ENCODE measurements at regions not wholly inside any gene's neighbourhood (a gene's known extent, or its start where the extent isn't known, plus 50 kb on each side); places are given as distances from the start of the nearest gene placed in this dataset.
A peak's percentile ranks its signal among the peaks of the same experiment; 100 is the strongest.

DNA sequence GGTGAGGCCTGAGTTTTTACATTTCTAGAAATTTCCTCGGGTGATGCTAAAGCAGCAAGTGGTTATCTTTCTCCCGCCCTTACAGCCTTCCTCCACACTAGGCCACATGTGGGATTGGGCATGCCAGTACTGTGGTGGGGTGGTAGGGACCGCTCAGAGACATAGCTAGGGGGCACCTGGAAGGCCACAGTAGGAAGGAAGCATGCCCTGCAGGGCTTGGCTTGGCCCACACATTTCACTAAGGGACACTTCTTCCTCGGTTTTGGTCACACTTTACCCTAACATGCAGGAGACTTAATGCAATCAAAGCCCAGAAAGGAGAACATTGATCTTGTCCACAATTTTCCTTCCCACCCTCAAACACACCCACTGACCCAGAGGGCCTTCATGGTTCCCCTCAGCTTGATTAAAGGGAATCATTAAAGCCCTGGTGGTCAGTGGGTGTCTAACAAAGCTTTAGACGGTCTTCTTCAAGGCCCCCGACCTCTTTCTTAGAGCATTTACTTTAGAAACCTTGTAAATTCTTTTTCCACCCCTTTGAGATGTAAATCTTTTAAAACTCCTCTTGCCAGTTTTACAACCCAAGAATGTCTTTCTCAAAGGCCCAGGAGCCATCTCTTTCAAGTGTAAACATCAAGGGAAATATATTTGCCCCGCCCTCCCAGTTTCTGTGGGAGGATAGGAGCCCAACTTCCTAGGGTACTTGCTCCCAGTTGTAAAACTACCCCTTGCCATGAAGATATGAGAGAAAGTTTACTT lies 246.4 kb upstream of the PTBP2 start:
- no peak for DNase-seq

DNA sequence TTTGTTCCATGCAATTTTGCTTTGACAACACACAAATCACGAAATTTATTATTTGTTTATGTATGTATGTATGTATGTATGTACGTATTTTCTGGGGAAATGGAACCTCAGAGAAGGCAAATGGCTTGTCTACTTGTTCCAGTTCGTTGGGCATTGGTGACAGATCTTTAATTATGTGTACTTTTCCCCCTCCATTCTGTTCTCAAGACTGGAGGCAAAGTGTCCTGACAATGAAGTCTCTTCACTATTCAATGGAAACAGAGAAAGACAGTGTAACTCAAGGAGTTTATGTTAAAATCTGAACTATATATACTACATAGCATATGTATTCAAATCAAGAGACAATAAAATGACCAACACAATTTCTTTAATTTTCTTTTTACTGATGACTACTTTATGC lies 245.7 kb upstream of the PTBP2 start:
- no peak for DNase-seq

DNA sequence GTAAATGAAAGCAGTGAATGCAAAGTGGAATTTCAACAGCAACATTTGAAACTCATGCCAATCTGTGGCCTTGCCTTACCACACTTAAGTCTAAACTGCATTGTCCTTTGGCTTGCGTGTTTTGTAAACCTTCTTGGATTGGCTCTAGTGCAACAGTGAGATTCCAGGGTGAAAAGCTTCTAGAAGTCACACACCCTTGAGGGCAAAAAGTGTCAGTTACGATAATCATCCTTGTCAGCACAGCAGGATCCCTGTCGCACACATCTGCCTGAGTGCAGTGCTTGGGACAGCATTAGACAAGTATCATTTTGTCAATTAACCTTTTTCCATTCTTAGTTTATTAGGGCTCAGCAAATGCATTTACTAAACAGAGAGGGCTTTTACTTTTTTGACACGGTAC lies 243.4 kb upstream of the PTBP2 start:
- DNase-seq = no peak

DNA sequence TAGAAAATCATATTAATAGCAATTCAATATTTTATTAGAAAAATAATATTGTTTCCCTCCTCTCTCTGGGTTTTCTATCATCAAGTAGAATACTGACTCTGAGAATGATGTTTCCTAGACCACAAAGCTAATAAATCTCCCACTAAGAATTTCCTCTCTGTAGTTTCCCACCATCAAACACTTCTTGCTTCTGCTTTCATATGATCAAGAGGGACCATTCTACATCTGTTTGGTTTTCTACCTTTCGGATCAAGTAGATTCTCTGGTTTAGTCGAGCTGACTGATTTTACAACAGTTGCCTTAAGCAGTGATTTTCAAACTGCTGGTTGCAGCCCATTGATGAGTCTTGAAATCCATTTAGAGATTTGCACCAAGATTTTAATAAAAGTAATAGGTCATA lies 240.2 kb upstream of the PTBP2 start:
- DNase-seq = no peak

DNA sequence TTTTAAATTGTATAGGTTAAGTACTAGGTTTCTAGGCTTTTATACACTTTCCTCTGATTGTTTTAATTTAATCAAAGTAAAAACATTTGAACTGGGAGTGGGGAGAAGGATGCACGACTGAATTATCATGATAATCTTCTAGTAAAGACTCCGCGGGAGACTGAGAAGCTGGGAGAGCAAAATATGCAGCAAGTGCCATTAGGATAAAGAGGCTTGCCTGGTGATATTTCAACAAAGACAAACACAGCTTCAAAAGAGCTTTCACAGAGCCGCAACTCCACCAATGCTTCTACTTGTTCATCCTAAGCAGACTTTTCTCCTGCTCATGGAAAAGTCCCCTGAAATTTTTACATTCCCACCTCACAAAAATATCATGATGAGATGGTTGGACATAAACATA lies 239.0 kb upstream of the PTBP2 start:
- no peak for DNase-seq

DNA sequence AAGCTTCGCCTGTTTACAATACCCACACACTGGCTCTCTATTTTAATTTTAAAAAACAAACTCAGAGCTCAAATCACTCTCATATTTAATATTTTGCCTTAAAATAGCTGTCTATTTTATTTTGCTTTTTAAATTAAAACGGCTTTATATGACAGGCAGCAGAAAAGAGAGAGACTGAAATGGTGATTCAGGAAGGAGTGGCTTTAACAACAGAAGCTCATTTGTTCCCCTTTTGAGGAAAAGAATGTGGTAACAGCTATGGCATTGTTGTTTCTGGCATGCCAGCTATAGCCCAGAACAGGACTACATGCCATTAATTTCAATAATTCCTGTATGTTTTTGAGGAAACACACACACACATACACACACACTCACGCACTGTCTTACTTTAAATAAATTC lies 234.2 kb upstream of the PTBP2 start:
- no peak for DNase-seq

DNA sequence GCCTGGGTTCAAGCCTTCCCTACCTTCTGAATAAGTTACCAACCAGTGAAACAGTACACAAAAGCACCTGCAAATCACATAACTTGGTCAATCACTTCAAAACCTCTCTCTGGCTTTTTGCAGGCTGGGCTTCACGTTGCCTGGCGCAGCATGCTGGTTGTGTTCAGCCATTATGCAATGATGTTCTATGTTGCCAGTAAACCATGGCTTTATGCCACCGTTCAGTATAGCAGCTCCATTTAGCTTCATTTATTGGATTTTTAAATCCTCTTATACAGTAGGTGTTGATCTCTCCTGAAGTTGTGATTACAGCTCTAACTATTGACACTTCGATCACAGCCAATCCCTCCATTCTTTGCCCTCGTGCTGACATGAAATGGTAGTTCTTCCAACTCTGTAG lies 233.6 kb upstream of the PTBP2 start:
- no peak for DNase-seq

DNA sequence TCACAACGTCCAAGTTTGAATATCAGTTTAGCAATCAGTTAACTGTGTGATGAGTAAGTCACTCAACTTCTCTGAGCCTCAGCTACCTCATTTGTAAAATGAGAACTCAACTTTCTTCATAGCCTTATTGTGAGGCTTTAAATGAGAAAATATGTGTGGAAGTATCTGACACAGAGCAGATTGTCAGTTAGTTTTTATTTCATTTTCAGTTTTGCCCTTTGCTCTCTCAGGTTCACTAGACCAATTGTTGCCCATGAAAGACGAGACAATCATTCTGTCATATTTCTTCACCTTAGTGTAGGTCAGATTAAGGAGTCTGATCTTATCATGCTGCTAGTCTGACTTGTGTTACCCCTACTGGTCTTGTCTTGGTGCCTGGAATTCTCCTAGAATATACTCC lies 232.8 kb upstream of the PTBP2 start:
- DNase-seq = no peak

DNA sequence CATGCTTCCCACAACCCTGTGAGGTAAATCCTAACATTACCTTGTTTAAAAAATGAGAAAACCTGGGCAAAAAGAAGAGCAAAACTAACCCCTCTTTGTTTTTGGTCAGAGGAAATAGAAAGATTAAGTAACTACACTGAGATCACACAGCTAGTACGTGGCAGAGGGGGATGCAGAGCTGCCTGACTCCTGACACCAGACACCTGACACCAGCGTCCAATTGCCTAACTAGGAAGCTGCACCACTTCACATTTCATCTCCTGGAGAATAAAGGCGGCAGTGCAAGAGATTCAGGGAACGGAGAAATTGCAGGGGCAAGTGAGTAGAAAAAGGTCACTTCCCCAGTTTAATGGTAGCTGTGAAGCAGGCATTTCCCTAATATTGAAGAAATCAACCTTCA lies 229.3 kb upstream of the PTBP2 start:
- no peak for DNase-seq

DNA sequence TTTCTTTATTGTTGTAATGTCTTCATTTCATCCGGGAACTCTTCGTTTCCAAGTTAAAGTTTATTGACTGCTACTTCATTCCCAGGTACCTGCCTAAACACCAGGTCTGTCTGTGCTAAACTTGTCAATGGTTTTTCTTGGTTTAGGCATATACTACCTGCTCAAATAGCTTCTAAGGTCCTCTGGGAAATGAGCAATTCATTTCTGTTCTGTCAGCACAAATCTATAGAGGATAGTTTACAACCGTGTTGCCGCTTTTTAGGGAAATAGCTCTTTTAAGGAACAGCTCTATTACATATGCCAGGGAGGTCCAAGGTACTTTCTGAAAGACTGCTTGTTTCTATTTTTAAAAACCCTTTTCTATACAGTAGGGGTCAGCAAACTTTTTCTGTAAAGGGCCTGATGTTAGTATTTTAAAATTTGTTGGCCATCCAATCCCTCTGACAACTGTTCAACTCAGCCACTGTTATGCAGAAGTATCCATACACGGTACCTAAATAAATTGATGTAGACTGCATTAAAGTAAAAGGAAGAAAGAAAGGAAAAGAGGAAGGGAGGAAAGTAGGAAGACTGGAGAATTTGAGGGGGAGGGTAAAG lies 222.7 kb upstream of the PTBP2 start:
- DNase-seq = no peak

DNA sequence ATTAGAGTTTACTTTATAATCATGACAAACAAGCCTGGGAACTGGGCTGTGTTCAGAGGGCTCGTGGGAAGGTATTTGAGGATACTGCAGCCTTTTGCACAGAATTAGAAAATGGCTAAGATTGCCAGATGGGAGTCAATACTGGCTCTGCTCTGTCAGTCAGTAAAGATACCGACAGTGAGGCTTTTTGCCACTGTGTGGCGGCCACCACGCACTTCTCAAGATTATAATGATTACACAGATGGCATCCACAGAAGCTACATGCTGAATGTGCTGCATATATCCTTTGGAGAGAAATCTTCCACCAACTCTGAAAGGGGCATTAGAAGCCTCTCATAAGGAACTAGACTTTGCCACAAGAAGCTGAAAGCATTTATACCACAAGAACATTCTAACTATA lies 213.4 kb upstream of the PTBP2 start:
- DNase-seq = no peak

DNA sequence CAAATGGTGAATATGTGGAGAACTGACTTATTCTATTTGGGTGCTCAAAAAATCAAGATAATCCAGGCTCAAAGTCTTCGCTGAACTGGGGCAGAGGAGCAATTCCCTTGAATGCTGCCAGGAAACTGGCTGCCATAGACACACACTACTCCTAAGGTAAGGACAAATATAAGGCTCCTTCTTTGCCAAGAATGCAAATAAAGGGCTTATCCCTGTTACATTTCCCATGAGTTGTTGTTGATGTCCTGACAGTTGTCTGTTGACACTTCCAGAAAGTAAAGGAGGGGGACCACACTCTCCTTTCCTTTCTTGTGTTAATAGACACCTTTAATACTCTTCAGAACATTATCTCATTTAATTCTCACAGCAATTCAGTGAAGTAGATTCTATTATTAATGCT lies 212.2 kb upstream of the PTBP2 start:
- no peak for DNase-seq

DNA sequence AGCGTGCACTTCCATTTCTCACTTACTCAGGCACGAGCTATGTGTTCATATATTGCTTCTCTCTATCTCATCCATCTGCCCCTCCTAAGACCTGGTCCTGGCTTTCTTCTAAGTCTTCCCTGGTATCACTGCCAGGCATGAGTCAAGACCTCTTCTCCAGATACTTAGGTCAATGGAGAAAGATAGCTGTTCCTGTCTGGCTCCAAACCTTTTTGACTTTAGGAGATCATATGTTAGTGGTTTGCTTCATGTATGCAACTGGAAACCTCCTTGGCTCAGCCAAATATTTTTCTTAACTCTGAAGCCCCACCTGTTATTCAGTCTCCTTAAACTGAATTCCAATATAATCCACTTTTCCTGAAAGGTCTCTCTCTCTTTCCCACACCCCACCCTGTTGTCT lies 211.6 kb upstream of the PTBP2 start:
- no peak for DNase-seq

DNA sequence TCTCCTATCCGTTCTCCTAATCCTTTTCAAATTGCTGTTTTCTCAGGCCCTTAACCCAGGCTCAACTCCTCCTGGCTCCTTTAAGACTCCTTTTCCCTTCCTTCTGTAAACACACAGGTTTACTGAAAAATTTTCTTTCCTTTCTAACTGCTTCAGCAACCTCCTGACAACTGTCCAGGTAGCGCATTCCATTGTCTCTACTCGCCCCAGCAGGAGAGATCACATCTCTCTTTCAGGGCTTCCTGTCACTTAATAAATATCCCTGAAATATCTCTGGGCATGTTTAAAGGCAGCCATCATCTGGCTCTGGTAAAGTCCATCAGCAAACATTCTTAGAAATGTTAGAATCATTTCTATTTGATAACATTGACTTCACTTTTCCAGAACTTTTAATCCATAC lies 211.2 kb upstream of the PTBP2 start:
- DNase-seq = no peak

DNA sequence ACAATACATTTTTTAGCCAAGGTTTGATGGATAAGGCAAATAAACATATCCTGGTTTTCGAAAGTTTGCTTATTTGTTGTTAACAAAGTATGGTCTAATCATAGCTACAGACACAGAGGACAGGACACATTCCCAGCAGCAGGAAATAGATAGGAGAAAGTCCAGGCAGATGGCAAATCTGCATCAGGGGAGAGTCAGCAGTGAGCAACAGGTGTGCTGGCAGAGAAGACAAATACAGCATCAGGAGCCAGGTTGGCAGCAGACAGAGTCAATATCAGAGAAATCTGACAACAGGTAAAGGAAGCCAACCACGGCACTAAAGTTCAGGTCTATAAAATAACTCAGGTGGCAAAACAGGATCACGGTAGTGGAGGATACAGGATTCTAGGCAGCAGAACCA lies 210.7 kb upstream of the PTBP2 start:
- DNase-seq = no peak

DNA sequence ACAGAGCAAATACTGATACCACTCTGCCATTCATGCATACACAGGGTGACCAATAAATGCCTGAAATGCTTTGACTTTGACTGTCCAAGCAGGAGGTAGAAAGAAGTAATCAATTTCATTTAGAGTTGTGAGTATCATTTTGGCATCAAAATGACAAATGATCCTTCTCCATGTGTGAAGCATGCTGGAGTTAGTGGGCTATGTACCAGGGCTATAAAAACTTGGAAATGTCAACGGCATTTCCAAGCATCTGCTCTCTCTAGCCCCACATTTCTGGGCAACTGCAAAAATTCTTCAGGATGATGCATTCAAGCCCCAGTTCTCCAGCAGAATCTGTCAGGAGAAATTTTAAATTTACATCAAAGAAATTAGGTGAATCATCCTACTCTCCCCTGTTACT lies 208.4 kb upstream of the PTBP2 start:
- no peak for DNase-seq

DNA sequence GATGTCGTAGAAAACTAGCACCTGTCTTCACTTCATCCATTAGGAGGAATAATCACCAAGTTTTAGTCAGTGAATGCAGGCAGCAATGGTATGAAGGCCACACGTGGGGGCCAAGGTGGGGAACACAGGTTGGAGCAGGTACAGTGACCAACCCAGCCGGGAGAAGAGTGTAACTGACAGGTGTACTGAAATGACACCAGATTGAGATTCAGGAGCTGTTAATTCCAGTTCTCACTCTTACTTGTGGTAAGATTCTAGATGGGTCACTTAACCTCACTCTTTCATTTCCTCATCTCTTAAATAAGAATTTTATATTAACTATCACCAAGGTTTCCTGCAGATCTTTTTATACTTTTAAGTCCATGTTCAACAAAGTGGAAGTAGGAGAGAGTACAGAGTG lies 206.2 kb upstream of the PTBP2 start:
- no peak for DNase-seq

DNA sequence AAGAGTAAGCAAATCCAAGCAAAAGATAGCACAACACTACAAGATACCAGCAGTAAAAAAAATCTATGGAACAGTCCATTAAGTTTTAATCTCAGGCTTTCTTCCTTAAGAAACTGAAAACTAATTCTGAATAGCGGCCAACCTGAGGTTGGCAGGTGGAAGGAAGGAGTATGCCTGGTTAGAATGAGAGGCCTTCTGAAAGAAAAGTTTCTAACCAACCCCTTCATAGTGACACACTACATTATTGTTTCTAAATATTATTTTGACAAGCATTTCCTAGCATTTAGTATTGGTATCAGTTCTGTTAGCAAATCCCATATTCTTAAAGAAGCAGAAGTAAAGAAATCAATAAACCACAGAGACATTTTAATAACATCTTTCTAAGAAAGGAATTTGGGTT lies 205.7 kb upstream of the PTBP2 start:
- DNase-seq = no peak

DNA sequence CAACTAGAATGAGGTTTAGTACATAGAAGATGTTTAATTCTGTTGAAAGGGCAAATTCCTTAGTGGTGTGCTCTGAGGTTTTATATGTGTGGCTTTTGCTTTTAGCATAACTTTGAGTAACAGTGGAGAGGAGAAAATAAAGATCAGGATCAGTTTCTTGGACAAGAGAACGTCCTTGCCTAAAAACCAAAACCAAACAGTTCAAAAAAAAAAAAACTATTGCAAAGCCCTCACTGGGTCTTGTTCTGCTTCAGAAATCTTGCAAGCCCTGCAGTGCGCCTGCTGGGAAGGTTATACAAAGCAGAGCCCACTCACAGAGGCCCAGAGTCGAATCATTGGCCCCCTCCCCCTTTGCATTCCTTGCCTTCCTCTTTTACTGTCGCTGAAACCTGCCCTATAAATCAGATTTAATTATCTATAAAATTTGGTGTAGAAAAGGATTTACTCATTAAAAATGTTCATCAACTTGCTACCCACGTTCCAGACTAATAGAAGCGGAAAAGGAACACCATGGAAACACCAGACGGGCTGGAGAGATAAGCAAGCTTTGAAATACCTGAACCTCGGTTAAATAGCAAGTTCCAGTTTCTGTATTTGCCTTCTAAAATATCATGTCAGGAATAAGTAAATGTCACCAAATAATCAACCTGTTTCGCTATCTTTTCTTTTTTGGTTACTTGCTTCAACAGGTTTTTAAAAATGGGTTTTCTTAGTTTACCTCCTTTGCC lies 201.6 kb upstream of the PTBP2 start:
- no peak for DNase-seq

DNA sequence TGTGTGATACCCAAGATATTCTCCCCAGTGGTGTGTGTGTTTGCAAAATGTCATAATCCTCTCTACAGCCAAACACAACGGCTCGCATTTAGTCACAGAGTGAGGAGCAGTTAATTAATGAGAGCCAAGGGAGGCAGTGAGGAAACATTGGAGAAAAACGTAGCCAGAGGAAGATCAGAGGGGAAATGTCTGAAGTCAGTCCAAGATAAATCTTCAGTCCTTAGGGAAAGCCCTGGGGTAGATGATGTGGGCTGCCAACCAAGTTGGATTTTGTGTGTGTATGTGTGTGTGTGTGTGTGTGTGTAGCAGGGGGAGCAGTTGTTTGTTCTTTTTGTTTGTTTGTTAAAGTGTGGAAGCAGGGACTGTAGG lies 201.0 kb upstream of the PTBP2 start:
- DNase-seq = no peak

DNA sequence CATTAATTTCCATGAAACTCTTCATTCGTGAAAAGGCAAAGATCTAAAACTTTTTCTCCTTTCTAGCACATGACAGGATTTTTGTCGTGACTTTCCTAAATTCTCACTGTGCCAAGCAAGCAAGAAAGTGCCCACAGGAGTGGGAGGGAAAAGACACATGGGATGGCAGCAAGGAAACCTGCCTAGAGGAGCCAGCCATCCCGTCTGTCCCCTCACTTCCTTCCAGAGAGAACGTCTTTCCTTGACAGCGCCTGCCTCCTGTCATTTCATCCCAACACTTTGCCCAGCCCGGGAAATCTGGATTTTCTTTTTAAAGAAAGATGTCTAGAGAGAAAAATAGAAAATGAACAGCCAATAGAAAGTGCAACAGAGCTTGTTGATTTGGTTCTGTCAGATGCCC lies 200.6 kb upstream of the PTBP2 start:
- DNase-seq = no peak

DNA sequence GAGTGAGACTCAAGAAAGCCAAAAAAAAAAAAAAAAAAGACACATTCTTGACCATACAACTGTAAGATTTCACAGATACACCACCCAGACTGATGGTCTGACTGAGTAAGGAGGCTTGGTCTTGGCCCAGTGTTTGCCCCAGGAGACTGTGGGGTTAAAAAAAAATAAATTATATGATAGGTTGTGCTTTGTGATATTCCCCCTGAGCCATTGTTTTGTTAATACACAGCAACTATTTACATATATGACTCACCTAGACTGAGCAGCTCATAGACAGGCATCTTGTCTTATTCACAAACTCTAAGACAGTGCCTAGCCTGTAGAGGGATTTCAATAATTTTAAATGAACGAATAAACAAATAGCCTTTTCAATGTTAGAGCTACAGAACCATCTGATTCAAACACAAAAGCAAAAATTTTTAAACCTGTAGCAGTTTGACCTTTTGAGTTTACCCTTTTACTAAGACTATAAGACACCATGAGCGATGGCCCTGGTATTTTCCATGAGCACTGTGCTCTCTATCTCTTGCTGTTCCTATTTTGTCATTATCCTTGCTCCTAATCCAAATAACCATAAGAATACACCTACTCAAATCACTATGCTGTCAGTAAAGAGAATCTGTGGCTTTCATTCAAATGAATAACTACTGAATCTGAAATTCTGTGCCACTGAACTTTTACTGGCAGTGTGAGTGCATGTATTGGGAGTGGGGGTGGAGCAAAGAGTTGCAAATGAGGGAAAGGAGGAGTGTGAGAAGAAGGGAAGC lies 199.4 kb upstream of the PTBP2 start:
- DNase-seq = no peak

DNA sequence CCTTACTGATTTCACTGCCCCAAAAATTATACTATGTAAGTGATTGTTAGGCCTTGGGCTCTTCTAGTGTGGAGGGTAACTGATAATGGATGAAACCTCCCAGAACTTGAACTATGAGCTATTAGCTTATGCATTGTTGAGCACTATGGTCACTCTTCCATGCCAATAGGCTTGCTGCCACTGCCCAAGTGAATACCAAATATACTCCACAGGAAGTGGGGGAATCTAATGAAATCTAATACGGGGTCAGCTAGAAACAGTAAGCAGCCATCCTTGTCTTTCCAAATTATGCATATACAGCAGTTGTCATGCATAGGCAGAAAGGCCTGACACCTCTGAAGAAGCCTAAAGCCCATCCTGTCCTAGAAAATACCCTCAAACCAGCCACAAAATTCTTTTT lies 198.7 kb upstream of the PTBP2 start:
- DNase-seq = no peak

DNA sequence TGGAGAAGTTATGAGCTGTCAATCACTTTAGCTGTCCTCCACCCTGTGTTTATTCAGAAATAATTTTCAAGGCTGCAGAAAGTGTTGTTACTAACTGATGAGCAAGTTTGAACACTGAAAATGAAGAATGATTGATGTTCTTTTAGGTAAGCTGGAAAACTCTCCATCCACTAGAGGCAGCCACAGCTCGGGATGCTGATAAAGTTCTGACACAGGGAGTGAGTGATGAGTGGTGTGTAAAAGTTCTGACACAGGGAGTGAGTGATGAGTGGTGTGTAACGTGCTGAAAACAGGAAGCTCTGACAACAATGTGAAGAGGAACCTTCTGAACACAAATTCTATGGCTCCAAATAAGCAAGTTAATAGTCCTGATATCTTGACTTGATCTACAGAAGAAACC lies 197.5 kb upstream of the PTBP2 start:
- DNase-seq = peak; percentile 20 to 28
